ENCODE measurements at regions not wholly inside any gene's neighbourhood (a gene's known extent, or its start where the extent isn't known, plus 50 kb on each side); places are given as distances from the start of the nearest gene placed in this dataset.
"Not testable (repeated sequence)": the region's sequence is repeated elsewhere in the genome, so short reads cannot be mapped to it uniquely, and the experiment has no call there.

- not testable (repeated sequence) for TF ChIP-seq CTCF (IDR thresholded peaks at IDR 0.05); EZH2 (IDR thresholded peaks at IDR 0.05; ENCODE audit: borderline replicate concordance, insufficient read depth, low read depth, low read length, poor library complexity, severe bottlenecking)
Observed at GRCh38 chrX:1016926-1017325, 195.5 kb downstream of the CRLF2 start.
